GM21723 (cell line): ENCODE measurements at regions not wholly inside any gene's neighbourhood (a gene's known extent, or its start where the extent isn't known, plus 50 kb on each side); places are given as distances from the start of the nearest gene placed in this dataset.
"Not testable (repeated sequence)": the region's sequence is repeated elsewhere in the genome, so short reads cannot be mapped to it uniquely, and the experiment has no call there.

ENCODE experiments used
- ATAC-seq: cut with Tn5 transposase; IDR thresholded peaks from one replicate; pipeline ENCODE4 v1.9.1; 2021; ENCODE audit warnings: mild to moderate bottlenecking, moderate library complexity; ENCODE audit not compliant: unreplicated experiment

DNA sequence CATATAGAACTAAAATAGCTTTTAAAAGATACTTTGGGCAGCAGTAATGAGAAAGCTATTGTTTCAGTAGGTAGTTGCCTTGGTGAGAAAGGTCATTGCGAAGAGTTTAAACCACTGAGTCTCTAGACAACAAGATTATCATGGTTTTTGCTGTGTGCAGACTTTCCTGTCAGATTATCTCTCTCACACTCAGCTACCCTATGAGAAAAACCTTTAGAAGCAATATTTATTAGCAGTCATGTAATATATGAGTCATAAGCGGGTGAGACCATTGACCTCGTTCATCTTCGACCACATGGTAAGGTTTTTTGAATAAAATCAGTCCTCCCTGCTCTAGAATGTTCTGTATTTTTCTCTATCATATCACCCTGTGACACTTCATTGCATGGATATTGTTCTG lies 59.9 kb downstream of the GPR65 start:
- no peak for ATAC-seq

DNA sequence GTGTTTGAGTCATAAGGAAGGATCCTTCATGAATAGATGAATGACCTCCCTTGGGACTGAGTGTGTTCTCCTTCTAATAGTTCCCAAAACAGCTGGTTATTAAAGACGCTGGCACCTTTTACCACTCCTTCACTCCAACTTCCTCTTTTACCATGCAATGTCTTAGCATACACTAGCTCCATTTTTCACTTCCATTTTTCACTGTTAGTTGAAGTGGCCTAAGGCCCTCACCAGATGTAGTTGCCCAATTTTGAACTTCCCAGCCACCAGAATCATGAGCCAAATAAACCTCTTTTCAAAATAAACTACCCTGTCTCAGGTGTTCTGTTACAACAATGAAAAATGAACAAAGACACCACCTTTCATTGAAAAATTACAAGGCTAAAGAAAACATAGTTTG lies 64.7 kb downstream of the GPR65 start:
- no peak for ATAC-seq

DNA sequence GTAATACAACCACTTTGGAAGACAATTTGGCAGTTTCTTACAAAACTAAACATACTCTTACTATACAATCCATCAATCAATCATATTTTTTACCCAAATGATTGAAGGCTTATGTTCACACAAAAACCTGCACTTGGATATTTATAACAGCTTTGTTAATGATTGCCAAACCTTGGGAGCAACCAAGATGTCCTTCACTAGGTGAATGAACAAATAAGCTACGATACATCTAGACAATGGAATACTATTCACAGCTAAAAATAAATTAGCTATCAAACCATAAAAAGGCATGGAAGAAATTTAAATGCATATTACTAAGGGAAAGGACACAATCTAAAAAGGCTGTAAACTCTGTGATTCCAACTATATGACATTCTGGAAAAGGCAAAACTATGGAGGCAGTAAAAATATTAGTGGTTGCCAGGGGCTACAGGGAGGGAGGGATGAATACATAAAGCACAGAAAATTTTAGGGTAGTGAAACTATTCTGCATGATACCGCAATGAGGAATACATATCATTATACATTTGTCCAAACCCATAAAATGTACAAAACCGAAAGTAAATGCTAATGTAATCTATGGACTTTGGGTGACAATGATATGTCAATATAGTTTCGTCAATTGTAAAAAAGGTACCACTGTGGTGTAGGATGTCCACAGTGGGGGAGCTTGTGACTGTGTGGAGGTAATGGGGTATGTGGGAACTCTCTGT lies 70.5 kb downstream of the GPR65 start:
- ATAC-seq, result no peak

DNA sequence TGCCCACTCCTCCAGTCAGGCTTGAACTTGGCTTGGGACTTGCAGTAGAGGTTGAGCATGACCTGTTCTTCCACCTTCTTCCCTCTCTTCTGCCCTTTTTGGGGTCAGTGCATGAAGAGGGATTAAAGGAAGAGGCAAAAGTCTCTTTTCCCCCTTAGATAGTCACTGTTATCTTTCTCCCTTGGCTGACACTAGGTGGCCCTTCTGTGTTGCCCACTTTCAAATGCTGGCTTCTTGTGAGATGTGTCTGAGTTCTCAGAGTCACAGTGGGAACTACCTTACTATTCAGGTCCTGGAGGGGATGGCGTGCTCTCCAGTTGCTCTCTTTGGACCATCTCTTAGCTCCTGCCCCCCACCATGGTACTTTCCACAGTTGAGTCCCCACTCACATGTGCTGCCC lies 73.6 kb downstream of the GPR65 start:
- no peak for ATAC-seq

DNA sequence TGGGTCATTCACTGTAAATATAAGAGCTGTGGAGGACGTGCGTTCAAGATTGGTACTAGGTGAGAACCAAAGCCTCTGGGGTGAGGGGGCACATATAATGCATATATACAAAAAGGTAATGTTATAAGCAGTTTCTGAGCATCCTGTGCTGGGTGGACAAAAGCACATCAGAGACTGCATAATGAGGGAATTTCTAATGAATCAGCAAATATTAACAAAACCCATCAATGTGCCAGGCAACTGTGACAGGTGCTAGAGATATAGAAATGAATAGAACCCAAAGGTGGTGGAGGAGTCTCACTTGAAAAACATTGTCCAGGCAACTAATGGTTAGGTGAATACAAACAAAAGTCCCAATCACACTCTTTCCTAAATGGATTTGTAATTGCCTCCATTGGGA lies 74.7 kb downstream of the GPR65 start:
- ATAC-seq, result no peak

DNA sequence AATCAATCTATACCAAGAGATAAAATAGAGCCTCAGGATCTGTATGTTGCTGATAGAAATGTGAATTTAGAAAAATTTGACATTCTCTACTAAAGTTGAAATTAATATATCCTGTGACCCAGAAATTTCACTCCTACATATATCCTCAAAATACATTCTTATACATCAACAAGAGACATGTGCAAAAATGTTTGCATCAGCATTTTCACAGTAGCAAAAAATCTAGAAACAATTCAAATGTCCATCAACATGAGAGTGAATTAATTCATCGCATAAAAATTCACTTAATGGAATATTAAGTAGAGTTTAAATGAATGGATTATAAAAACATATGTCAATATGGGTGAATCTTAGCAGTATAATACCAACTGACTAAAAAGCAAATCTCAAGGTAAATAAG lies 80.8 kb downstream of the GPR65 start:
- ATAC-seq, result no peak

DNA sequence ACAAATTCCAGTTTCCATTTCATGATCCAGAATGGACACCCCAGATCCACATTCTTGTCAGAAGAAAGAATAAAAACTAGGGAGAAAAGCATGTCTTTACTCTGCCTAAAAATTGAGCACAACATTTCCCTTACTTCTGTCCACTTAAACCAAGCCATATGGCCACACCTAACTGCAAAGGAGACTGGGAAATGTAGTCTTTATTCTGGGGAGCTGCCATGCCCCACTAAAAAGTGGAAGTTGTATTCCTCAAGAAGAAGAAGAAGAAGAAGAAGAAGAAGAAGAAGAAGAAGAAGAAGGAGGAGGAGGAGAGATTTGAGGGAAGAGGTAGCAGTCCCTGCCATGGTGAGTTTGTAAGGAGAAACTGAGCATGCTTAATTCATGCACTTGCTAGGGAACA lies 84.5 kb downstream of the GPR65 start:
- ATAC-seq, result no peak

DNA sequence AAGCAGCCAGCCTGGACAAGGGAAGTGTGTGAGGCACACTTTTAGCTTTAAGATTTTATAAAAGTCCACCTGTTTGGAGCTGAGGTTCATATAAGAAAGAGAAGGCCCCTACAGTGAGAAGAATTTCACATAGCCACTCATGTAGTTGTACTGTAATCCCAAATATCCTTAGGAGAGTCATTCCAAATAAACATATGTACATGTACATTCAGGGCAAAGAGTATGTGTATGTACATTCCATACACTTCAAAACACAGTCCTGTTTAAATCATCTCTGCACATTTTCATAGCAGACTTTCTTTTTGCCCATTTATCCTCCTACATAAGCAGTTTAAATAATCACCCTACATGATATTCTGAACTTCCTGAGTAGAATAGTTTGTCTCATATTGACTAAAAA lies 87.6 kb downstream of the GPR65 start:
- ATAC-seq, result no peak

DNA sequence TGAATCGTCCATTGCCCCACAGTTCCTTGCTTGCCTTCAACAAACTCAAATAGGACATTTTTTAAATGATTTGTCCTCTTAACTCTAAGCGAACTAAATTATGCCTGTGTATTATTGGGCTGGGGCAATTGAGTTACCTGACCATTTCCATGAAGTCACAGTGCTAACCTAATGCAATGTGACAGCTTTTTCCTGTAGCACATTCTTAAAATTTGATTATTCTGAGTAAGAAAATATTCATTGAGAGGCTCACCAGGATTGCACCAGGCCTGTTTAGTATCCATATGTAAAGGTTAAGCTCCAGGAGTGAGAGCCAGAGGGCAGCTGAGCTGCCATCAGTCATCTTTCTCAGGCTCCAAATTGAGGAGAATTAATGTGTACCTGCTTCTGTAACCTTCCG lies 90.9 kb downstream of the GPR65 start:
- ATAC-seq, result no peak

DNA sequence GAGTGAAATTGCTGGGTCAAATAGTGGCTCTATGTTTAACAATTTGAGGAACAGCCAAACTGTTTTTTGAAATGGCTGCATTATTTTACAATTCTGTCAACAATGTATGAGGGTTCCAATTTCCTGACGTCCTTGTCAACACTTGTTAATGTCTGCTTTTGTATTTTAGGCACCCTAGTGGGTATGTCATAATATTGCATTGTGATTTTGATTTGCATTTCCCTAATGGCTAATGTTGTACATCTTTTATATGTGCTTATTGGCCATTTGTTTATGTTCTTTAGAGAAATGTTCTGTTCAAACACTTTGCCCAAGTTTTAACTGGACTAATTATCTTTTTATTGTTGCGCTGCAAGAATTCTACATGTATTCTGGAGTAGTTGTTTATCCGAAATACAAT lies 93.2 kb downstream of the GPR65 start:
- no peak for ATAC-seq

DNA sequence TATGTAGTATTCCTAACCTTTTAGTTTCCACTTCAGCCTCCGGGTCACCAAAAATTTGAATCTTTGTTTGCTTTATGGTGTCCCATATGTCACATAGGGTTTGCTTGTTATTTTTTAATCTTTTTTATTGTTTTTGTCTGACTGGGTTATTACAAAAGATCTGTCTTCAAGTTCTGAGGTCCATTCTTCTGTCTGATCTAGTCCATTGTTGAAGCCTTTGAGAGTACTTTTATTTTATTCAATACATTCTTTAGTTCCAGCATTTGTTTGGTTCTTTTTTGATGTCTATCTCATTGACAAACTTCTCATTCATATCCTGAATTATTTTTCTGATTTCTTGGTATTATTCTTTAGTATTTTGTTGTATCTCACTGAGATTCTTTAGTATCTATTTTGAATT lies 99.8 kb downstream of the GPR65 start:
- no peak for ATAC-seq

DNA sequence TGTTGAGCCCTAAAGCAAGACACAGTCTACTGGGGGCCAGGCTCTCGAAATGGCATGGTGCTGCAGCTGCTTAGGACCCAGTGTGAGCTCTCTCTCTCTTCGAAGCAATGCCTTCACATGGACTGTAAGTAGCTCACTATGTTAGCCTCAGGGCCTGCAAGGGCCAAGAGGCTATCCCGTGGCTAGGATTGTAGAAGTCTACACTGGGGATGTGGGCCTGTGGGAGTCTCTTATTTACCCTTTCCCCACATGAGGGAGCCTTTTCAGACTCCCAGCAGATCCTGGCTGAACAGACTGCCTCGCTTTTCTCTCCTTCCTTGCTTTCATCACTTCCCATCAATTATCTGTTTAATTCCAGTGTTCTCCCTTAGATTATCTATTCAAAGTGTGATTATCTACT lies 101.4 kb downstream of the GPR65 start:
- ATAC-seq, result no peak

DNA sequence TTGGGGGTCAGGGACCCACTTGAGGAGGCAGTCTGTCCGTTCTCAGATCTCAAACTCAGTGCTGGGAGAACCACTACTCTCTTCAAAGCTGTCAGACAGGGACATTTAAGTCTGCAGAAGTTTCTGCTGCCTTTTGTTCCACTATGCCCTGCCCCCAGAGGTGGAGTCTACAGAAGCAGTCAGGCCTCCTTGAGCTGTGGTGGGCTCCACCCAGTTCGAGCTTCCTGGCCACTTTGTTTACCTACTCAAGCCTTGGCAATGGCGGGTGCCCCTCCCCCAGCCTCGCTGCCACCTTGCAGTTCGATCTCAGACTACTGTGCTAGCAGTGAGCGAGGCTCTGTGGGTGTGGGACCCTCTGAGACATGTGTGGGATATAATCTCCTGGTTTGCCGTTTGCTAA lies 122.7 kb downstream of the GPR65 start:
- not testable (repeated sequence) for ATAC-seq

DNA sequence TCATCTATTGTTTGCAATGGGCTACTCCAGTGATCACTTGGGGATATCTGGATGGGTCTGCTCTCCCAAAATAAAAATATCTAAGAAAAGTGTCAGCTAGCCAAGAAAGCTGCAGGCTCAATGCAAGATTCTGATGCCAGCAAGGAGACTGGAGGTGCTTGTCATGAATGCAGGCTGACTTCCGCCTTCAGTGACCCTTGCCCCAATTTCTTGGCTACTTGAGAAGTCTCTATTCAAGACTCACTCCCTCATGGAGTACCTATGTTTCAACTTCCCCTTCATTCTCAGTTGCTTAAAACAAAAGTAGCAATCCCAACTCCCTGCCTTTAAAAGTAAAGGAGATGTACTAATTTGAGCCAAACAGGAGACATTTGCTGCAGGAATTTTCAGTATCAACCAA lies 123.9 kb downstream of the GPR65 start:
- ATAC-seq, result no peak

DNA sequence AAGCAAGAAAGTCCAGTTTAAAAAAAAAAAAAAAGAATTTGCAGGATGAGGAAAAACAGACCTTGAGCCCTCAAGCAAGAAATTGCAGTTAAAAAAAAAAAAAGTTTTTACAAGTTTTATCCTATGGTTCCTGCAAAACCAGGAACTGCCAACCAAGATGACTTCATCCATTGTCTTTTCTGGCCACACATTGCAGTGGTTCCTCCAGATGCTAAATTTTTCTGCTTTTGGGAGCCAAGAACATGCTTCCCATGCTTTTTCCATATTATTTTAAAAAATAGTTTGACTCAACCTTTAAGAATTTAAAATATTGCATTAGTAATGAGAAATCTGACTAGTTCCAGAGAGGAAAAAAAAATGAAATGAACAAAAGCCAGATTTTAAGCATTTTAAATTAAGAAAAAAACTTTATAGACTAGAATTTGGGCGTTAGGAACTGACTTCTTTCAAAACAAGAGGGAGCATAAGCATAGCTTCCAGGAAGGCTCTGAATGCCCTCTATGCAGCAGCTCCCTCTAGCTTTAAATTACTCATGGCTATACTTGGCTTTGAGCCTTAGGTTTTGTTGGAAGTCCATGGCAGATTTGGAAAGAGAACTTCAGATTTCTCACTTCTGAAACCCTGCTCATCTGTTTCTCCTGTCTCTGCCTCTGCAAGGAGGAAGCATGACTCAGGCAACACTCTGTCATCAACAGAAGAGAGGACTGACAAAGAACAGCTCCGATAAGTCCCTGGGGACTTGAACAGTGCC lies 124.5 kb downstream of the GPR65 start:
- peak; percentile 57 for ATAC-seq

DNA sequence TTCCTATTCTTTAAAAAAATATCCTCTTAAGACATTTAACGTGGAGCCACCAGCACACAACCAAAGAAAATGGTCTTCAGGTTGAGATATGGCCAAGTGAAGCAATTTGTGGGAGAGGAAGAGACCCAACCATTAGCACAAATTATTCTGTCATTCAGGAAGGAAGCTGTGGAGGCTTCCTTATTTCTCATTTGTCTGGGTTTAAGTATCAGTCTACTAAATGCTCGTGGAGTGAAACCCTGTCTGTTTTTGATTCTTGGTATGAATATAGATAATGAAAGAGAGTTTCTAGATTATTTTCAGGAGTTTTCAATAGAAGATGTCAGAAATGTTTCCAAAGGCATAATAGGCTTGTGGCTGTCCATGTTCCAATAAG lies 125.1 kb downstream of the GPR65 start:
- no peak for ATAC-seq
